ENCODE measurements at regions not wholly inside any gene's neighbourhood (a gene's known extent, or its start where the extent isn't known, plus 50 kb on each side); places are given as distances from the start of the nearest gene placed in this dataset.

- H3K27ac Mint-ChIP-seq (ENCODE audit: unreplicated experiment) = no peak overlapping the region
- Histone ChIP-seq H3K4me1 (no peaks in the 10 kb centered on the region), H3K4me3 (ENCODE audit: low read depth, low read length) (no peak overlapping the region), H3K9me3 (no peaks in the 10 kb centered on the region), H3K27me3 (replicated peaks; ENCODE audit: control insufficient read depth, insufficient read depth, low read length) (no peaks in the 10 kb centered on the region), H3K36me3 (ENCODE audit: control insufficient read depth, insufficient read depth, low read length) (no peaks in the 10 kb centered on the region)
- POLR2A ChIA-PET = no interaction called here
- no TSS peak for BruUV-seq (replicated peaks)
- DNase-seq = no peak
- CTCF ChIA-PET = no interaction called here
- intact Hi-C loops (cut with micrococcal nuclease; ENCODE audit: unreplicated experiment) = no loop called here
- H3K9me3 Mint-ChIP-seq (ENCODE audit: unreplicated experiment) = no peaks in the 10 kb centered on the region
- no peak for TF ChIP-seq CTCF (IDR thresholded peaks at IDR 0.05; ENCODE audit: insufficient read depth in 1 of 2, low read depth in 1 of 2, low read length in 1 of 2, severe bottlenecking in 1 of 2, unreplicated experiment in 1 of 2)
- no peaks in the 10 kb centered on the region for H3K36me3 Mint-ChIP-seq (ENCODE audit: insufficient read depth, unreplicated experiment)
- H3K4me1 Mint-ChIP-seq (ENCODE audit: low read depth, unreplicated experiment) = no peaks in the 10 kb centered on the region
- H3K27me3 Mint-ChIP-seq (ENCODE audit: insufficient read depth, unreplicated experiment) = no peaks in the 10 kb centered on the region
- H3K4me3 Mint-ChIP-seq (ENCODE audit: unreplicated experiment) = no peak overlapping the region
Observed at GRCh38 chr18:30334781-30335180, 707.8 kb downstream of the DSC3 start.

GRCh38 chr18:30333310-30333709, 709.2 kb downstream of the DSC3 start:
- no peaks in the 10 kb centered on the region for H3K9me3 ChIP-seq
- no peaks in the 10 kb centered on the region for H3K27me3 ChIP-seq (replicated peaks; ENCODE audit: control insufficient read depth, insufficient read depth, low read length)
- Mint-ChIP-seq H3K4me3 (ENCODE audit: unreplicated experiment) (no peak overlapping the region), H3K27me3 (ENCODE audit: insufficient read depth, unreplicated experiment) (no peaks in the 10 kb centered on the region), H3K4me1 (ENCODE audit: low read depth, unreplicated experiment) (no peaks in the 10 kb centered on the region), H3K27ac (ENCODE audit: unreplicated experiment) (no peak overlapping the region), H3K9me3 (ENCODE audit: unreplicated experiment) (no peaks in the 10 kb centered on the region), H3K36me3 (ENCODE audit: insufficient read depth, unreplicated experiment) (no peaks in the 10 kb centered on the region)
- H3K36me3 ChIP-seq (ENCODE audit: control insufficient read depth, insufficient read depth, low read length) = no peaks in the 10 kb centered on the region
- H3K4me3 ChIP-seq (ENCODE audit: low read depth, low read length) = no peak overlapping the region
- DNase-seq = no peak
- no peaks in the 10 kb centered on the region for H3K4me1 ChIP-seq
- intact Hi-C loops (cut with micrococcal nuclease; ENCODE audit: unreplicated experiment) = no loop called here
- no peak for TF ChIP-seq CTCF (IDR thresholded peaks at IDR 0.05; ENCODE audit: insufficient read depth in 1 of 2, low read depth in 1 of 2, low read length in 1 of 2, severe bottlenecking in 1 of 2, unreplicated experiment in 1 of 2)
- no TSS peak for BruUV-seq (replicated peaks)
- POLR2A ChIA-PET = no interaction called here
- CTCF ChIA-PET = no interaction called here

GRCh38 chr18:30328839-30329238, 713.7 kb downstream of the DSC3 start:
- H3K27me3 ChIP-seq (replicated peaks; ENCODE audit: control insufficient read depth, insufficient read depth, low read length) = no peaks in the 10 kb centered on the region
- intact Hi-C loops (cut with micrococcal nuclease; ENCODE audit: unreplicated experiment) = no loop called here
- no peak overlapping the region for H3K4me3 ChIP-seq (ENCODE audit: low read depth, low read length)
- no peaks in the 10 kb centered on the region for H3K36me3 ChIP-seq (ENCODE audit: control insufficient read depth, insufficient read depth, low read length)
- Mint-ChIP-seq H3K27me3 (ENCODE audit: insufficient read depth, unreplicated experiment) (no peaks in the 10 kb centered on the region), H3K36me3 (ENCODE audit: insufficient read depth, unreplicated experiment) (no peaks in the 10 kb centered on the region), H3K27ac (ENCODE audit: unreplicated experiment) (no peak overlapping the region), H3K4me1 (ENCODE audit: low read depth, unreplicated experiment) (no peaks in the 10 kb centered on the region), H3K4me3 (ENCODE audit: unreplicated experiment) (no peak overlapping the region), H3K9me3 (ENCODE audit: unreplicated experiment) (no peaks in the 10 kb centered on the region)
- H3K4me1 ChIP-seq = no peaks in the 10 kb centered on the region
- no peak for DNase-seq
- TF ChIP-seq CTCF (IDR thresholded peaks at IDR 0.05; ENCODE audit: insufficient read depth in 1 of 2, low read depth in 1 of 2, low read length in 1 of 2, severe bottlenecking in 1 of 2, unreplicated experiment in 1 of 2) = no peak
- ChIA-PET POLR2A (no interaction called here), CTCF (no interaction called here)
- no TSS peak for BruUV-seq (replicated peaks)
- no peaks in the 10 kb centered on the region for H3K9me3 ChIP-seq
